ENCODE measurements at regions not wholly inside any gene's neighbourhood (a gene's known extent, or its start where the extent isn't known, plus 50 kb on each side); places are given as distances from the start of the nearest gene placed in this dataset.

DNA sequence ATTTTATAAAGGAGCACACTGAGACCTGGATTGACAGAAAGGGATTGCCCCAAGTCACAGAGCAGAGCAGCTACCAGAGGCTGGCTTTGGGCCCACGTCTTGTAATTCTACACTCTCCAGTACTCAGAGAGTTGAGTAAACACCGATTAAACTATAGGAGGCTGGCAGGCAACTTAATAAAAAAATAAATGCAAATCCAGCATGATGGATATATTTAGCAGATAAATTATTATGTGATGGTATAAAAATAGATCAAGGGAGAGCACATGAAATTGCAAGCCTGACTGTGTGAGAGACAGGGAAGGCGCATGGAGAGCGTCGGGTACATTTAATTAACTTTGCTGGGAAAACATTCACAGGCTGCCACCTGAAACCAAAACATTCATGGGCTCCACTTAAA lies 87.7 kb upstream of the CCL2 start:
- H3K4me1 ChIP-seq (ENCODE audit: control insufficient read depth, insufficient read depth, low read length) = no peaks in the 10 kb centered on the region
- no peak overlapping the region for H3K4me3 ChIP-seq (ENCODE audit: low read depth, low read length)
- no peaks in the 10 kb centered on the region for H3K27me3 ChIP-seq (ENCODE audit: control insufficient read depth, insufficient read depth, low read length)
- H3K9ac ChIP-seq (ENCODE audit: low read depth, low read length) = no peak overlapping the region
- no peaks in the 10 kb centered on the region for H3K36me3 ChIP-seq (ENCODE audit: control insufficient read depth, insufficient read depth, low read length)
- no peaks in the 10 kb centered on the region for H3K9me3 ChIP-seq (ENCODE audit: control insufficient read depth, insufficient read depth, low read length)

DNA sequence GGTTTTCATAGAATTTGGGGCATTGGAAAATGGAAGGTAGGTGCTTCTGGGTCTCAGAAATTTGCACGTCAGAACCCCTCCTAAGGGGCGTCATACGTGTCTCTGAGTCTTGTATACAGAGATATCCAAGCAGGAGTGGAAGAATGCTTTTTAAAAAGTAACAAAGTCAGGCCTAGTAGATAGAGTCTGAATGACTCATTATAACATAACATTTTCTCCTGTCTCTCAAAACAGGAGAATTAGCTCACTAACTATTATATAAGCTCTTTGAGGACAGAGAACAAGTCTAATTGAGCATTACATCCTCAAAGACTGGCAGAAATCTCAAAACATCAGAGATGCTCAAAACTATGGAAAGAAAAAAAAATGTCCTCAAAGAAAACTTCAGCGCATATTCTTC lies 86.1 kb upstream of the CCL2 start:
- Histone ChIP-seq H3K4me1 (ENCODE audit: control insufficient read depth, insufficient read depth, low read length) (no peaks in the 10 kb centered on the region), H3K9me3 (ENCODE audit: control insufficient read depth, insufficient read depth, low read length) (no peaks in the 10 kb centered on the region), H3K9ac (ENCODE audit: low read depth, low read length) (no peak overlapping the region), H3K36me3 (ENCODE audit: control insufficient read depth, insufficient read depth, low read length) (no peaks in the 10 kb centered on the region), H3K27me3 (ENCODE audit: control insufficient read depth, insufficient read depth, low read length) (no peaks in the 10 kb centered on the region), H3K4me3 (ENCODE audit: low read depth, low read length) (no peak overlapping the region)

DNA sequence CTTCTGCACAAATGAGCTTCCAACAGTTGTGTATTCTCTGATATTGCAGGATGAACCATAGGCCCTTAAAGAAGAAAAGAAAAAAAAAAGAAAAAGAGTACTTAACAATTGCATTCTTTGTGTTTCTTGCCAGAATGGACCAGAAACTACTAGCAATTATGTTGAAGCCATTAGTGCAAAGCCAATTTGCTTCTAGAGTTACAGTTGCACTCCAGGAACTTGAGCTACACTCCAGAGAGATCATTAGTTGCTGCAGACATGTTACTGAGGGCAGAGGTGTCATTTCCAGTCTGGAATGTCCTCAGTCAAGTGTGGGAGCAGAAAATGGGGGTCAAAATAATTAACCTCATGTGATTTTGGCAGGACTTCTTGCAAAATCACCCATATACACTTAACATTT lies 85.6 kb upstream of the CCL2 start:
- no peak overlapping the region for H3K4me3 ChIP-seq (ENCODE audit: low read depth, low read length)
- H3K4me1 ChIP-seq (ENCODE audit: control insufficient read depth, insufficient read depth, low read length) = no peaks in the 10 kb centered on the region
- no peaks in the 10 kb centered on the region for H3K9me3 ChIP-seq (ENCODE audit: control insufficient read depth, insufficient read depth, low read length)
- no peaks in the 10 kb centered on the region for H3K36me3 ChIP-seq (ENCODE audit: control insufficient read depth, insufficient read depth, low read length)
- H3K27me3 ChIP-seq (ENCODE audit: control insufficient read depth, insufficient read depth, low read length) = no peaks in the 10 kb centered on the region
- no peak overlapping the region for H3K9ac ChIP-seq (ENCODE audit: low read depth, low read length)

DNA sequence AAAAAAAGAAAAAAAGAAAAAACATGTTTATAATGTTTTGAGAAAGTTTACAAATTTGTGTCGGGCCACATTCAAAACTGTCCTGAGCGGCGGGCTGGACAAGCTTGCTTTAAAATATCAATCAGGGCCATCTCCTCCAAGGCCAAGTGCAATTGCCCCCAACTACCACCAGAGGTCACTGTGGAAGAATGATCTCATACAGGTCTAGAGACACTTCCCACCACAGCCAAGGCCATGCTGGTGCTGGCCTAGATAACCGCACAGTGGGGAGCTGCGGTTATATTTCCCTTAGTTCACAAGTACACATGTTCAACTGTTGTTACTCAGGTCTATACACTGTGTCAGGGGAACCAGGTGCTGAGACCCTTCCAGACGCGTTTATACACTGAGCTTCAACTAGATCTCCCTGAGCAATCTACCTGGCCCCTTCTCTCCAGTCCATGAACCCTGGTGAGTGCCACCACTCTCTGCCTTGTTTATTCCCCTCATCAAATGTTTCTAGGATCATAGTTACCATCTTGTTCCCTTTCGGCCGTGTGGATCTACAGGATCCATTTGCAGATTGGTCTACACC lies 83.8 kb upstream of the CCL2 start:
- no peak overlapping the region for H3K9ac ChIP-seq (ENCODE audit: low read depth, low read length)
- H3K36me3 ChIP-seq (ENCODE audit: control insufficient read depth, insufficient read depth, low read length) = no peaks in the 10 kb centered on the region
- H3K4me3 ChIP-seq (ENCODE audit: low read depth, low read length) = no peak overlapping the region
- no peaks in the 10 kb centered on the region for H3K9me3 ChIP-seq (ENCODE audit: control insufficient read depth, insufficient read depth, low read length)
- no peaks in the 10 kb centered on the region for H3K4me1 ChIP-seq (ENCODE audit: control insufficient read depth, insufficient read depth, low read length)
- H3K27me3 ChIP-seq (ENCODE audit: control insufficient read depth, insufficient read depth, low read length) = no peaks in the 10 kb centered on the region

DNA sequence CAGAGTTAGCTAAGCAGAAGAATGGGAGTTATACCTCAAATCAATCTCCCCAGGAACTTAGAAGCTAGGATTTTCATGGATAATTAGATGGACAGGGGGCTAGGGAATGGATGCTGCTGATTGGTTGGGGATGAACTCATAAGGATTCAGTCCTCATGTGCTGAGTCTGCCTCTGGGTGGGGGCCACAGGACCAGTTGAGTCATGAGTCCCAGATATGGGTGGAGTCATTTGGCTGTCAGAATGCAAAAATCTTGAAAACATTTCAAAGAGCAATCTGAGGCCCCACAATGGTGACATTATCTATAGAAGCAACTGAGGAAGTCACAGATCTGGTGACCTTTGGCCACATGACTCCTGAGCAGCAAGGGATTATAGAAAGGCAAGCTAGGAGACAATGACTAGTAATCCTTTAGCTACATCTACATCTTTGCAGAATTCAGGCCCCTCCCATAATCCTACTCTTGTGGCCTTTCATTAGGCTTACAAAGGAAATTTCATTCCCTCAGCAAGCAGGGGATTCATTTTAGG lies 82.6 kb upstream of the CCL2 start:
- Histone ChIP-seq H3K4me3 (ENCODE audit: low read depth, low read length) (no peak overlapping the region), H3K36me3 (ENCODE audit: control insufficient read depth, insufficient read depth, low read length) (no peaks in the 10 kb centered on the region), H3K27me3 (ENCODE audit: control insufficient read depth, insufficient read depth, low read length) (no peaks in the 10 kb centered on the region), H3K4me1 (ENCODE audit: control insufficient read depth, insufficient read depth, low read length) (peaks cover under 1% of the 10 kb centered on the region), H3K9ac (ENCODE audit: low read depth, low read length) (no peak overlapping the region), H3K9me3 (ENCODE audit: control insufficient read depth, insufficient read depth, low read length) (no peaks in the 10 kb centered on the region)

DNA sequence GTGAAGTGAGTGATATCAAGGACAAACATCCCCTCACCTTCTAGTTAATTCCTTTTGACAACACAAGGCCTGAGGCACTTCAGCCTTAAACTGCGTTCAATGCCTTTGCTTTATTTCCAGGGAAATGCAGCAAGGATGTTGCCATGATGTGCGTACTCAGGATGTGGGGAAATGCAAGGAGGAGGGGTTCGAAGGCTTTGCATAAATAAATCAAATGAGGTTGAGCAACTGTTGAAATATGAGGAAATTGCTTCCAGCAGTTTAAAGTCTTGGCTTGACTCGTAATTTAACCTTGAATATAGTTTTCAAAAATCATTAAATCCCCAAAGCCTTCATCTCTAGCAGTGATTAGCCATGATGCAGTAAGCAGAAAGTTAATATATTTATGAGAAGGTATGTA lies 81.8 kb upstream of the CCL2 start:
- no peak overlapping the region for H3K9ac ChIP-seq (ENCODE audit: low read depth, low read length)
- H3K9me3 ChIP-seq (ENCODE audit: control insufficient read depth, insufficient read depth, low read length) = no peaks in the 10 kb centered on the region
- H3K27me3 ChIP-seq (ENCODE audit: control insufficient read depth, insufficient read depth, low read length) = no peaks in the 10 kb centered on the region

DNA sequence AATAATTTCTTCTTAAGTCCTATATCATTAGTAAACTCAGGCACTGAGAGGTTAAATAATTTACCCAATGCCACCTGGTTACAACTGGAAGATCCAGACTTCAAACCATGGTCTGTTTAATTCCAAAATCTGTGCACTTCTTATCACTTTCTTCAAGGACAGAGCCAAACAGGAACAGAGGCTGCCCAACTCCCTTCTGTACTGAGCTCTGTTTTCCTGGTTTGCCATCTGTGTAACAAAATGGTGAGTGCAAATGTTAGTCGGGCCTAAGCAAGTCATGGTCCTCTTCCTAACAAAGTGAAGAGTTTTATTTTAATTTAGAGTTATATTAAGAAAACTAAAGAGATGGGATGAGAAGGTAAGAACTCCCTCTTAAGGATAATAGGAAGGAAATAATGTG lies 80.6 kb upstream of the CCL2 start:
- no peaks in the 10 kb centered on the region for H3K27me3 ChIP-seq (ENCODE audit: control insufficient read depth, insufficient read depth, low read length)
- no peak overlapping the region for H3K4me3 ChIP-seq (ENCODE audit: low read depth, low read length)
- peaks cover 11% of the 10 kb centered on the region for H3K4me1 ChIP-seq (ENCODE audit: control insufficient read depth, insufficient read depth, low read length)
- H3K9ac ChIP-seq (ENCODE audit: low read depth, low read length) = no peak overlapping the region
- H3K9me3 ChIP-seq (ENCODE audit: control insufficient read depth, insufficient read depth, low read length) = no peaks in the 10 kb centered on the region
- H3K36me3 ChIP-seq (ENCODE audit: control insufficient read depth, insufficient read depth, low read length) = no peaks in the 10 kb centered on the region

More for the DNA sequence above, 81.8 kb upstream of the CCL2 start:
- Histone ChIP-seq H3K4me1 (ENCODE audit: control insufficient read depth, insufficient read depth, low read length) (peaks cover 5% of the 10 kb centered on the region), H3K4me3 (ENCODE audit: low read depth, low read length) (no peak overlapping the region), H3K36me3 (ENCODE audit: control insufficient read depth, insufficient read depth, low read length) (no peaks in the 10 kb centered on the region)

DNA sequence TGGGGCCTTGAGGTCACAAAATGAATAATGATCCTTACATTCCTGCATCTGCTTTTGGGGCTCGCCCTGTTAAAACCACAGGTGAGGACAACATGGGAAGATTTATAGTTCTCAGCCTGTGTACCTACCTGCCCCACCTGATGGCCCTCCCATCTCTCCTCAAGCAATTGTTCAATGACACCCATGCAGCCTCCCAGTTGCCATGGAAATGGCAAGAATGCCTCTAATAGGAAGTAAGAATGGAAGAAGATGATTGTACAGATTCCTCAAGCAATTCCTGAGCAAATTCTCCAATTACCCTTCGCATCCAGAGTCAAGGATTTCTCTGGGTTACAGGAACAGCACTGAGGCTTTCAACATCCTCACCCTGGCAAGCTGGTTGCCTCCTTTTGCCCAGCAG lies 78.6 kb upstream of the CCL2 start:
- no peaks in the 10 kb centered on the region for H3K27me3 ChIP-seq (ENCODE audit: control insufficient read depth, insufficient read depth, low read length)
- no peaks in the 10 kb centered on the region for H3K9me3 ChIP-seq (ENCODE audit: control insufficient read depth, insufficient read depth, low read length)
- H3K4me1 ChIP-seq (ENCODE audit: control insufficient read depth, insufficient read depth, low read length) = peaks cover 11% of the 10 kb centered on the region
- no peak overlapping the region for H3K9ac ChIP-seq (ENCODE audit: low read depth, low read length)
- no peak overlapping the region for H3K4me3 ChIP-seq (ENCODE audit: low read depth, low read length)
- no peaks in the 10 kb centered on the region for H3K36me3 ChIP-seq (ENCODE audit: control insufficient read depth, insufficient read depth, low read length)

DNA sequence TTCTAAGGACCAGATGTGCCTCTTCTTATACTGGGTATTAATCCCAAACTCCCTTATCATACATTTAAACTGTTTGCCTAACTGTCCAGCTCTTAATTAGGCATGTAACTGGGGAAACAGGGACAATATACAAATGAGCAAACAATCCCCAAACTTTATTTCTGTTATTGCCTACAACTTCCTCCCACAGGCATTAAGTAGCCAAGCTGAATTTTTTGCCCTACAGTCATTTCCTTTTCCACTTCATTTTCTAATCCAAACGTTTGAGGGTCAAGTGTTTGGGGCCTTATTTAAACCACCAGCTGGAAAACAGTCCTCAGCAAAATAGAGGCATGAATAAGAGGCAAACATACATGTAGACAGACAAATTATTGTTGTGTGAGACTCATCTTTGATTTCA lies 77.4 kb upstream of the CCL2 start:
- no peaks in the 10 kb centered on the region for H3K9me3 ChIP-seq (ENCODE audit: control insufficient read depth, insufficient read depth, low read length)

DNA sequence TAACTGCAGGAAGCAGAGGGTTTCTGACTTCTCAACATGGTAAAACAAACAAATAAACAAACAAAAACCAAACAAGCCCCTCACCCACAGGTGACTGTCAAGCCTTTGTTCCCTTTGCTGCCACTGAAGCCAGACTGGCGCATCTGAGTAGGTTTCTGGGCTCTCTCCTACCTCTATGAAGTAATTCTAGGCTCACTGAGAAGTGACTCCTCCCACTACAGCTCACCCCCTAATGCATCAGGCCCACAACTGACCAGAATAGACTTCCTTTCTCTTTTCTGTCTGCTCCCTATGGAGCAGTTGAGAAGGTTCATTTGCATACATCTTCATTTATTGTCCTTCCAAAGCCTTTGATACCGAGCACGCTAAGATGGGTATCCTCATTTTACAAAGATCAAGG lies 77.0 kb upstream of the CCL2 start:
- no peaks in the 10 kb centered on the region for H3K27me3 ChIP-seq (ENCODE audit: control insufficient read depth, insufficient read depth, low read length)

More for the DNA sequence above, 77.4 kb upstream of the CCL2 start:
- Histone ChIP-seq H3K36me3 (ENCODE audit: control insufficient read depth, insufficient read depth, low read length) (no peaks in the 10 kb centered on the region), H3K27me3 (ENCODE audit: control insufficient read depth, insufficient read depth, low read length) (no peaks in the 10 kb centered on the region), H3K4me1 (ENCODE audit: control insufficient read depth, insufficient read depth, low read length) (peaks cover 11% of the 10 kb centered on the region), H3K4me3 (ENCODE audit: low read depth, low read length) (no peak overlapping the region), H3K9ac (ENCODE audit: low read depth, low read length) (no peak overlapping the region)

DNA sequence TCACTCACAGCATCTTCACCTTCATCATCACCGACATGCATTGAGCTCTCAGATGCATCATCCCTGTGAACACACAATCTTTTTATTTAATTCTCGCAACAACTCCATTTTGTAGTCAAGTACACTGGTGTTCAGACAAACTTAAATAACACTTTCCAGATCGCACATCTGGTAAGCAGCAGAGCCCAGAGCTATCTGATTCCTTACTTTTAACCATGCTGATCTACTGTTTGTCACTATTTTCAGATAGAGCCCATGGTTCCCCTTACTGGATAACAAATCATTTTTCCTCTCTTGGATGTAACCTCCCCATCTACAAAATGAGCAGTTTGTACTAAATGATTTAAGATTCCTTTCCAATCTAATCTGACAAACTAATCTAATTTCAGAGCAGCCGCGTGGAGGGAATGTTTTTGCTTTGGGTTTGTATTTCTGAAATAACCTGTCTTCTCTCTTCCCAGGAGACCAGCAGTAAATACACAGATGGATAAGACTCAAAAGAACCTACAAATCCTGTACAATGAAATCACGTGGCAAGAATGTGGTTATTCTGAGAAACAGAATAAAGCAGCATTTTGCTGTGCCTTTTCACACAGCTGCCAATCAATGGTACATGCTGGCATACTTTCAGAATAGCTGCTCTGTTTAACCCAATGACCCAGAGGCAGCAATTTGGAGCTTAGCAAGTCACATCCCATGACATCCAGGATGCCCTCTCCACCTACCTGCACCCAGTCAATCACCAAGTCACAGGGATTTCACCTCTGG lies 72.9 kb upstream of the CCL2 start:
- no peaks in the 10 kb centered on the region for H3K36me3 ChIP-seq (ENCODE audit: control insufficient read depth, insufficient read depth, low read length)
- no peaks in the 10 kb centered on the region for H3K27me3 ChIP-seq (ENCODE audit: control insufficient read depth, insufficient read depth, low read length)
- no peak overlapping the region for H3K9ac ChIP-seq (ENCODE audit: low read depth, low read length)
- H3K9me3 ChIP-seq (ENCODE audit: control insufficient read depth, insufficient read depth, low read length) = no peaks in the 10 kb centered on the region
- peaks cover 11% of the 10 kb centered on the region for H3K4me1 ChIP-seq (ENCODE audit: control insufficient read depth, insufficient read depth, low read length)
- no peak overlapping the region for H3K4me3 ChIP-seq (ENCODE audit: low read depth, low read length)

More for the DNA sequence above, 77.0 kb upstream of the CCL2 start:
- peaks cover 11% of the 10 kb centered on the region for H3K4me1 ChIP-seq (ENCODE audit: control insufficient read depth, insufficient read depth, low read length)
- no peaks in the 10 kb centered on the region for H3K9me3 ChIP-seq (ENCODE audit: control insufficient read depth, insufficient read depth, low read length)
- peak overlapping the region; percentile 19 for H3K4me3 ChIP-seq (ENCODE audit: low read depth, low read length)
- no peak overlapping the region for H3K9ac ChIP-seq (ENCODE audit: low read depth, low read length)
- no peaks in the 10 kb centered on the region for H3K36me3 ChIP-seq (ENCODE audit: control insufficient read depth, insufficient read depth, low read length)

DNA sequence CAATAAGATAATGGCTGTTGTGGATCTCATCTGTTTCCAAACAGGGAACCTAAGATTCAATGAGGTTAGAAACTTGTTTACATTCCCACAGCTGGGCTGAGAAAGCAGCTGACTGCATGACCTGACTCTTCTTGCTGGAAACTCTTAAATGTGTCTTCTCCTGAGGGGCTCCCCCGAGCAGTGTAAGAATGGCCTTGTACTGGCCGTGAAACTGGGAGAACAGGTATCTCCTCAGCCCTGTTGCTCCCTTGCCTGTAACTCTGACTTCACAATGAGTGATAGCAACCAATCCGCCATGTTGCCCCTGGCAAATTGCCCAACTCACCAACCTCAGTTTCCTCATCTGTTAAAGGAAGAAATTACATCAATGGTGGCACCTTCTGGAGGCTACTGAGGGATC lies 59.1 kb upstream of the CCL2 start:
- Histone ChIP-seq H3K4me3 (ENCODE audit: low read depth, low read length) (no peak overlapping the region), H3K9ac (ENCODE audit: low read depth, low read length) (no peak overlapping the region), H3K4me1 (ENCODE audit: control insufficient read depth, insufficient read depth, low read length) (no peaks in the 10 kb centered on the region), H3K36me3 (ENCODE audit: control insufficient read depth, insufficient read depth, low read length) (no peaks in the 10 kb centered on the region), H3K27me3 (ENCODE audit: control insufficient read depth, insufficient read depth, low read length) (no peaks in the 10 kb centered on the region), H3K9me3 (ENCODE audit: control insufficient read depth, insufficient read depth, low read length) (no peaks in the 10 kb centered on the region)
